K562 (cell line): ENCODE measurements at regions not wholly inside any gene's neighbourhood (a gene's known extent, or its start where the extent isn't known, plus 50 kb on each side); places are given as distances from the start of the nearest gene placed in this dataset.

Source experiments
- ATAC-seq: fragments of 200-7000 bp; cut with Tn5 transposase; 3 replicates; pipeline ENCODE4 v1.9.1; 2020; ENCODE audit warnings: moderate library complexity
- BruUV-seq: library from RNA; stranded (reverse); fragments of 400-500 nt; replicated peaks from 2 replicates; lab custom pipeline; 2021; lab: Mats Ljungman, UMichigan
- CTCF ChIA-PET: fragments of 300-600 bp; formaldehyde crosslinking; extraction: SDS; loops from one replicate; lab custom pipeline; 2021; ENCODE audit warnings: low intra/inter-chr PET ratio; lab: Yijun Ruan, JAX
- POLR2A ChIA-PET: fragments of 300-600, 350-650 bp; sonication (Branson Sonifier 250); formaldehyde crosslinking; extraction: SDS; loops from one replicate; lab custom pipeline; 2021; ENCODE audit warnings: antibody characterized with exemption, inconsistent platforms; lab: Yijun Ruan, JAX
- DNase-seq, 4 experiments: peaks; one replicate each; pipeline versions ENCODE4 v3.0.0 to v3.0.0-alpha.2; 2011 to 2018; ENCODE audit warnings: low spot score in 3 of 4, mixed read lengths in 3 of 4; ENCODE audit errors: extremely low read depth in 1 of 4
- FAIRE-seq: peaks from 2 replicates; lab custom pipeline; 2011; peaks lifted over from hg19 to GRCh38; lab: Jason Lieb, UNC
- H2AFZ ChIP-seq: 2 replicates; pipeline ENCODE4 v1.6.0; 2011; ENCODE audit warnings: low read depth, low read length, control low read depth, inconsistent platforms
- H3K27ac ChIP-seq: fragments of 200-600 bp; 3 replicates; pipeline ENCODE4 v1.8.0; 2011; ENCODE audit warnings: low read depth, mild to moderate bottlenecking, control low read depth, inconsistent platforms, low read length, moderate library complexity, mixed read lengths; ENCODE audit errors: extremely low read depth
- H3K27me3 ChIP-seq, 2 experiments: fragments of 300-600 bp in 1 of 2; 2 replicates in 1 of 2; 3 replicates in 1 of 2; pipeline versions ENCODE4 v1.6.0 to v1.8.0; 2011; ENCODE audit warnings: inconsistent platforms in 2 of 2, low read length in 2 of 2, mild to moderate bottlenecking in 1 of 2, mixed read lengths in 1 of 2, moderate library complexity in 1 of 2; ENCODE audit not compliant: control insufficient read depth in 2 of 2, insufficient read depth in 2 of 2
- H3K36me3 ChIP-seq: fragments of 300-600 bp; 3 replicates; pipeline ENCODE4 v1.8.0; 2011; ENCODE audit warnings: mild to moderate bottlenecking, low read length, inconsistent platforms; ENCODE audit not compliant: control insufficient read depth, insufficient read depth
- H3K4me1 ChIP-seq, 2 experiments: fragments of 200-600 bp in 1 of 2; replicated peaks in 1 of 2; 2 replicates in 1 of 2; 3 replicates in 1 of 2; pipeline versions ENCODE4 v1.5.1 to v1.8.0; 2011; ENCODE audit warnings: inconsistent platforms in 2 of 2, low read length in 2 of 2, mild to moderate bottlenecking in 1 of 2, mixed read lengths in 1 of 2, moderate library complexity in 1 of 2; ENCODE audit not compliant: control insufficient read depth in 2 of 2, insufficient read depth in 2 of 2
- H3K4me2 ChIP-seq: 2 replicates; pipeline ENCODE4 v1.6.1; 2011; ENCODE audit warnings: low read length, control low read depth, inconsistent platforms, mixed read lengths; ENCODE audit not compliant: insufficient read depth
- H3K4me3 ChIP-seq: fragments of 200-600 bp; sonication (generic), shearing (Covaris generic); 2 replicates; pipeline ENCODE4 v1.5.1; 2016; ENCODE audit warnings: control low read depth, inconsistent platforms
- H3K79me2 ChIP-seq: fragments of 200-600 bp; 3 replicates; pipeline ENCODE4 v1.8.0; 2011; ENCODE audit warnings: low read length, inconsistent platforms; ENCODE audit not compliant: control insufficient read depth, insufficient read depth
- H3K9ac ChIP-seq, 2 experiments: 2 replicates each; pipeline versions ENCODE4 v1.6.0 to v1.6.1; 2011; ENCODE audit warnings: low read depth in 2 of 2, low read length in 2 of 2, control low read depth in 1 of 2, inconsistent platforms in 1 of 2, mild to moderate bottlenecking in 1 of 2, mixed read lengths in 1 of 2; ENCODE audit not compliant: insufficient read depth in 1 of 2
- H3K9me1 ChIP-seq: one replicate; pipeline ENCODE4 v1.6.0; 2011; ENCODE audit warnings: inconsistent platforms, mild to moderate bottlenecking, low read length, moderate library complexity; ENCODE audit not compliant: control insufficient read depth, insufficient read depth
- H3K9me3 ChIP-seq: replicated peaks from 2 replicates; pipeline ENCODE4 v1.5.1; 2011; ENCODE audit warnings: low read depth, low read length, inconsistent platforms; ENCODE audit not compliant: control insufficient read depth, insufficient read depth
- H4K20me1 ChIP-seq: replicated peaks from 2 replicates; pipeline ENCODE4 v1.6.1; 2011; ENCODE audit warnings: low read length, inconsistent platforms, mixed read lengths; ENCODE audit not compliant: control insufficient read depth, insufficient read depth
- BRF1 ChIP-seq: IDR thresholded peaks from 3 replicates; pipeline ENCODE4 v1.6.1; 2011; ENCODE audit warnings: borderline replicate concordance, mild to moderate bottlenecking; ENCODE audit not compliant: insufficient read length; ENCODE audit errors: extremely low read depth
- HMG20B ChIP-seq: fragments of 250-450 bp; sonication (Bioruptor Pico); IDR thresholded peaks from 2 replicates; pipeline ENCODE4 v1.5.0; 2021; ENCODE audit warnings: mild to moderate bottlenecking
- MAFF ChIP-seq: IDR thresholded peaks from 2 replicates; pipeline ENCODE4 v1.6.1; 2012; ENCODE audit warnings: low read length, improper control_type of control experiment
- RUNX1 ChIP-seq: sonication (generic); IDR thresholded peaks from 2 replicates; pipeline ENCODE4 v1.6.1; 2016; ENCODE audit warnings: antibody characterized with exemption, low read depth
- SREBF2 ChIP-seq: sonication (generic); formaldehyde crosslinking; IDR thresholded peaks from 2 replicates; pipeline ENCODE4 v1.4.0; 2020; ENCODE audit warnings: mild to moderate bottlenecking, missing genetic modification reagents
- ZKSCAN3 ChIP-seq: fragments of 250-450 bp; sonication (Bioruptor Pico); IDR thresholded peaks from 2 replicates; pipeline ENCODE4 v1.4.0; 2020
- WGBS: fragments of 100-300 bp; shearing (Covaris generic); methylation state at CpG from one replicate; pipeline ENCODE4 v1.1.6; 2016; ENCODE audit warnings: low coverage, mixed read lengths; ENCODE audit not compliant: insufficient coverage; ENCODE audit errors: missing lambda C conversion rate; 5-methylcytosine and 5-hydroxymethylcytosine counted together
- in situ Hi-C: fragments of 300-500 bp; cut with MboI; formaldehyde crosslinking; loops from 4 replicates; pipeline ENCODE4 v1.15.0; 2018; ENCODE audit warnings: inconsistent platforms, mixed read lengths
- intact Hi-C: fragments of 100-400 bp; cut with micrococcal nuclease; formaldehyde crosslinking; loops from 2 replicates; pipeline ENCODE4 v1.14.2; 2022
- TF ChIP-seq, protein P1 (sequence below): conservative IDR thresholded peaks from 2 replicates; pipeline ENCODE4 v1.6.1; 2011; ENCODE audit warnings: low read depth, mild to moderate bottlenecking, low read length; ENCODE audit not compliant: control insufficient read depth
- TF ChIP-seq, protein P2 (sequence below): sonication (generic); formaldehyde crosslinking; IDR thresholded peaks from 2 replicates; pipeline ENCODE4 v1.8.1; 2023; ENCODE audit warnings: mild to moderate bottlenecking, missing genetic modification reagents, moderate library complexity
- TF ChIP-seq, protein P3 (sequence below): sonication (generic); formaldehyde crosslinking; IDR thresholded peaks from 2 replicates; pipeline ENCODE4 v1.8.0; 2023; ENCODE audit warnings: missing genetic modification reagents, mild to moderate bottlenecking, borderline replicate concordance

DNA sequence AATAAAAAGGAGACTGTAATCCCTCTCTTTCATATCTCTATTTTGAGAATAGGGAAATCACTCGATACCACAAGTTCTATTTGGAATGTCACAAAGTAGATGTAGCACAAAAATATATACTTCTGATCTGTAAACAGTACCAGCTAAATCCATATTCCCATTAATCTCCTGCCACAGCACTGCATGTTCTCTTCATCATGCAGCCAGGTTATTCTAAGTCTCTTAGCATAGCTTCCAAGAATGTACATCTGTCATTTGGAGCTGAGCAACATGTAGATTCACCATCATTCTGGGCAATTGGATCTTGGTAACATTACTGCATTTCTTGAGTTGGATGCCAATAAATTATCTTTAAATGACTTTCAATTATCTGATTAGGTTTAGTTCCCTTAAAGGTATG, 1874.5 kb downstream of the MRPL39 start:
- H4K20me1 ChIP-seq = no peaks in the 10 kb centered on the region
- H3K36me3 ChIP-seq = no peaks in the 10 kb centered on the region
- H3K4me2 ChIP-seq = no peak overlapping the region
- H3K9ac ChIP-seq = no peak overlapping the region
- FAIRE-seq = no peak
- no peaks in the 10 kb centered on the region for H3K4me1 ChIP-seq
- no peak overlapping the region for H2AFZ ChIP-seq
- intact Hi-C loops = no loop called here
- H3K9me3 ChIP-seq = no peaks in the 10 kb centered on the region
- ChIA-PET POLR2A (no interaction called here), CTCF (no interaction called here)
- H3K27me3 ChIP-seq = no peaks in the 10 kb centered on the region
- WGBS = 10% methylated on average over 1 of the region's 1 CpG
- no TSS peak for BruUV-seq
- no peaks in the 10 kb centered on the region for H3K79me2 ChIP-seq
- DNase-seq = no peak
- no peak overlapping the region for H3K4me3 ChIP-seq
- H3K27ac ChIP-seq = no peak overlapping the region
- TF ChIP-seq, protein P1, sequence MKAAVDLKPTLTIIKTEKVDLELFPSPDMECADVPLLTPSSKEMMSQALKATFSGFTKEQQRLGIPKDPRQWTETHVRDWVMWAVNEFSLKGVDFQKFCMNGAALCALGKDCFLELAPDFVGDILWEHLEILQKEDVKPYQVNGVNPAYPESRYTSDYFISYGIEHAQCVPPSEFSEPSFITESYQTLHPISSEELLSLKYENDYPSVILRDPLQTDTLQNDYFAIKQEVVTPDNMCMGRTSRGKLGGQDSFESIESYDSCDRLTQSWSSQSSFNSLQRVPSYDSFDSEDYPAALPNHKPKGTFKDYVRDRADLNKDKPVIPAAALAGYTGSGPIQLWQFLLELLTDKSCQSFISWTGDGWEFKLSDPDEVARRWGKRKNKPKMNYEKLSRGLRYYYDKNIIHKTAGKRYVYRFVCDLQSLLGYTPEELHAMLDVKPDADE = no peak
- ATAC-seq = no peak
- in situ Hi-C loops = no loop called here
- no peaks in the 10 kb centered on the region for H3K9me1 ChIP-seq

DNA sequence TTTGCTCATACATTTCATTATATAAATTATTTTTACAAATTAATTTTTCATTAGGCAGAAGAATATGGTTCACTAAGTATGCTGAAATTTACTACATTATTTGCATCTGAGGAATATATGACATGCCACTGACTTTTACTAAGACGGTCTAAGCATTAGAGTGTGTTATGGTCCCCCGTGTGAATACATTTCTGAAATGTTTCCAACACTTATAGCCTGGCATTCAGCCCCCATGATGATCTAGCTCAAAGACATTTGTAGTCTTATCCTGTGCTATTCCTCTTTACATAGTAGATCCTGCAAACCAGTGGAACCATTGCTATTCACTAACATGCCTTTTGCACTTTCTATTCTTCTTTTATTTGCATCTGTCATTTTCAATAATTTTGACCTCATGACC, 1878.0 kb downstream of the MRPL39 start:
- WGBS = 8% methylated on average over 2 of the region's 2 CpGs
- no peaks in the 10 kb centered on the region for H3K9me3 ChIP-seq
- H3K27me3 ChIP-seq = no peaks in the 10 kb centered on the region
- H3K79me2 ChIP-seq = no peaks in the 10 kb centered on the region
- H4K20me1 ChIP-seq = no peaks in the 10 kb centered on the region
- H3K9ac ChIP-seq = no peak overlapping the region
- no peaks in the 10 kb centered on the region for H3K4me1 ChIP-seq
- no peaks in the 10 kb centered on the region for H3K9me1 ChIP-seq
- no peak overlapping the region for H2AFZ ChIP-seq
- DNase-seq = no peak
- no peak overlapping the region for H3K4me3 ChIP-seq
- H3K4me2 ChIP-seq = no peak overlapping the region
- no peak for FAIRE-seq
- in situ Hi-C loops = no loop called here
- no peak for ATAC-seq
- no peak overlapping the region for H3K27ac ChIP-seq
- H3K36me3 ChIP-seq = no peaks in the 10 kb centered on the region
- BruUV-seq = no TSS peak
- ChIA-PET POLR2A (interaction anchor here (0.7 kb wide), 1 partner anchor 737 kb away, joined by 3 read pairs; no protein-coding TSS in a partner anchor), CTCF (no interaction called here)
- intact Hi-C loops = no loop called here
- TF ChIP-seq ZKSCAN3 (CRISPR knock-in tag) (no peak), HMG20B (CRISPR knock-in tag) (no peak), BRF1 (no peak), RUNX1 (no peak), MAFF (no peak), SREBF2 (no peak)
- TF ChIP-seq, protein P2, sequence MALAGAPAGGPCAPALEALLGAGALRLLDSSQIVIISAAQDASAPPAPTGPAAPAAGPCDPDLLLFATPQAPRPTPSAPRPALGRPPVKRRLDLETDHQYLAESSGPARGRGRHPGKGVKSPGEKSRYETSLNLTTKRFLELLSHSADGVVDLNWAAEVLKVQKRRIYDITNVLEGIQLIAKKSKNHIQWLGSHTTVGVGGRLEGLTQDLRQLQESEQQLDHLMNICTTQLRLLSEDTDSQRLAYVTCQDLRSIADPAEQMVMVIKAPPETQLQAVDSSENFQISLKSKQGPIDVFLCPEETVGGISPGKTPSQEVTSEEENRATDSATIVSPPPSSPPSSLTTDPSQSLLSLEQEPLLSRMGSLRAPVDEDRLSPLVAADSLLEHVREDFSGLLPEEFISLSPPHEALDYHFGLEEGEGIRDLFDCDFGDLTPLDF = no peak
- TF ChIP-seq, protein P3, sequence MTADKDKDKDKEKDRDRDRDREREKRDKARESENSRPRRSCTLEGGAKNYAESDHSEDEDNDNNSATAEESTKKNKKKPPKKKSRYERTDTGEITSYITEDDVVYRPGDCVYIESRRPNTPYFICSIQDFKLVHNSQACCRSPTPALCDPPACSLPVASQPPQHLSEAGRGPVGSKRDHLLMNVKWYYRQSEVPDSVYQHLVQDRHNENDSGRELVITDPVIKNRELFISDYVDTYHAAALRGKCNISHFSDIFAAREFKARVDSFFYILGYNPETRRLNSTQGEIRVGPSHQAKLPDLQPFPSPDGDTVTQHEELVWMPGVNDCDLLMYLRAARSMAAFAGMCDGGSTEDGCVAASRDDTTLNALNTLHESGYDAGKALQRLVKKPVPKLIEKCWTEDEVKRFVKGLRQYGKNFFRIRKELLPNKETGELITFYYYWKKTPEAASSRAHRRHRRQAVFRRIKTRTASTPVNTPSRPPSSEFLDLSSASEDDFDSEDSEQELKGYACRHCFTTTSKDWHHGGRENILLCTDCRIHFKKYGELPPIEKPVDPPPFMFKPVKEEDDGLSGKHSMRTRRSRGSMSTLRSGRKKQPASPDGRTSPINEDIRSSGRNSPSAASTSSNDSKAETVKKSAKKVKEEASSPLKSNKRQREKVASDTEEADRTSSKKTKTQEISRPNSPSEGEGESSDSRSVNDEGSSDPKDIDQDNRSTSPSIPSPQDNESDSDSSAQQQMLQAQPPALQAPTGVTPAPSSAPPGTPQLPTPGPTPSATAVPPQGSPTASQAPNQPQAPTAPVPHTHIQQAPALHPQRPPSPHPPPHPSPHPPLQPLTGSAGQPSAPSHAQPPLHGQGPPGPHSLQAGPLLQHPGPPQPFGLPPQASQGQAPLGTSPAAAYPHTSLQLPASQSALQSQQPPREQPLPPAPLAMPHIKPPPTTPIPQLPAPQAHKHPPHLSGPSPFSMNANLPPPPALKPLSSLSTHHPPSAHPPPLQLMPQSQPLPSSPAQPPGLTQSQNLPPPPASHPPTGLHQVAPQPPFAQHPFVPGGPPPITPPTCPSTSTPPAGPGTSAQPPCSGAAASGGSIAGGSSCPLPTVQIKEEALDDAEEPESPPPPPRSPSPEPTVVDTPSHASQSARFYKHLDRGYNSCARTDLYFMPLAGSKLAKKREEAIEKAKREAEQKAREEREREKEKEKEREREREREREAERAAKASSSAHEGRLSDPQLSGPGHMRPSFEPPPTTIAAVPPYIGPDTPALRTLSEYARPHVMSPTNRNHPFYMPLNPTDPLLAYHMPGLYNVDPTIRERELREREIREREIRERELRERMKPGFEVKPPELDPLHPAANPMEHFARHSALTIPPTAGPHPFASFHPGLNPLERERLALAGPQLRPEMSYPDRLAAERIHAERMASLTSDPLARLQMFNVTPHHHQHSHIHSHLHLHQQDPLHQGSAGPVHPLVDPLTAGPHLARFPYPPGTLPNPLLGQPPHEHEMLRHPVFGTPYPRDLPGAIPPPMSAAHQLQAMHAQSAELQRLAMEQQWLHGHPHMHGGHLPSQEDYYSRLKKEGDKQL (CRISPR knock-in tag) = no peak
